Liver (tissue), 3 donors: ENCODE measurements at regions not wholly inside any gene's neighbourhood (a gene's known extent, or its start where the extent isn't known, plus 50 kb on each side); places are given as distances from the start of the nearest gene placed in this dataset.

Experiments used
- CTCF ChIP-seq: fragments of 150-350 bp; IDR thresholded peaks from 2 replicates; pipeline ENCODE4 v1.5.1; 2017; ENCODE audit warnings: improper control_type of control experiment, low read depth, low read length; ENCODE audit not compliant: missing input control
- FOXA1 ChIP-seq: IDR thresholded peaks from 2 replicates; pipeline ENCODE4 v1.6.1; 2016; ENCODE audit warnings: antibody characterized with exemption
- RAD21 ChIP-seq, 2 donors: IDR thresholded peaks; 2 replicates each; pipeline ENCODE4 v1.6.1; 2016; ENCODE audit warnings: antibody characterized with exemption in 2 of 2, mild to moderate bottlenecking in 2 of 2
- REST ChIP-seq: IDR thresholded peaks from 2 replicates; pipeline ENCODE4 v1.6.1; 2016; ENCODE audit warnings: antibody characterized with exemption, mild to moderate bottlenecking
- RXRA ChIP-seq, 2 donors: IDR thresholded peaks; 2 replicates each; pipeline ENCODE4 v1.6.1; 2017 to 2018; ENCODE audit warnings: antibody characterized with exemption in 2 of 2, mild to moderate bottlenecking in 1 of 2
- SP1 ChIP-seq: IDR thresholded peaks from 2 replicates; pipeline ENCODE4 v1.6.1; 2018; ENCODE audit warnings: antibody characterized with exemption, mild to moderate bottlenecking
- TAF1 ChIP-seq: conservative IDR thresholded peaks from 2 replicates; pipeline ENCODE4 v1.6.1; 2016; ENCODE audit warnings: antibody characterized with exemption, mild to moderate bottlenecking
- YY1 ChIP-seq: IDR thresholded peaks from 2 replicates; pipeline ENCODE4 v1.6.1; 2016; ENCODE audit warnings: antibody characterized with exemption, mild to moderate bottlenecking
- donor health status: healthy.
- donor health status: healthy.

- no peak for TF ChIP-seq CTCF
- TF ChIP-seq SP1, result no peak
- TF ChIP-seq REST, result no peak
- no peak for TF ChIP-seq RXRA (IDR thresholded peaks at IDR 0.05)
- no peak for TF ChIP-seq TAF1
- TF ChIP-seq RAD21 (IDR thresholded peaks at IDR 0.05), result no peak
- TF ChIP-seq YY1, result no peak
- TF ChIP-seq FOXA1, result no peak
Measured at GRCh38 chr2:192245329-192245728, 50.6 kb upstream of the TMEFF2 start.
